ENCODE measurements at regions not wholly inside any gene's neighbourhood (a gene's known extent, or its start where the extent isn't known, plus 50 kb on each side); places are given as distances from the start of the nearest gene placed in this dataset.

- no peak overlapping the region for H3K4me3 ChIP-seq (ENCODE audit: low read depth, low read length)
- TF ChIP-seq, protein P1, sequence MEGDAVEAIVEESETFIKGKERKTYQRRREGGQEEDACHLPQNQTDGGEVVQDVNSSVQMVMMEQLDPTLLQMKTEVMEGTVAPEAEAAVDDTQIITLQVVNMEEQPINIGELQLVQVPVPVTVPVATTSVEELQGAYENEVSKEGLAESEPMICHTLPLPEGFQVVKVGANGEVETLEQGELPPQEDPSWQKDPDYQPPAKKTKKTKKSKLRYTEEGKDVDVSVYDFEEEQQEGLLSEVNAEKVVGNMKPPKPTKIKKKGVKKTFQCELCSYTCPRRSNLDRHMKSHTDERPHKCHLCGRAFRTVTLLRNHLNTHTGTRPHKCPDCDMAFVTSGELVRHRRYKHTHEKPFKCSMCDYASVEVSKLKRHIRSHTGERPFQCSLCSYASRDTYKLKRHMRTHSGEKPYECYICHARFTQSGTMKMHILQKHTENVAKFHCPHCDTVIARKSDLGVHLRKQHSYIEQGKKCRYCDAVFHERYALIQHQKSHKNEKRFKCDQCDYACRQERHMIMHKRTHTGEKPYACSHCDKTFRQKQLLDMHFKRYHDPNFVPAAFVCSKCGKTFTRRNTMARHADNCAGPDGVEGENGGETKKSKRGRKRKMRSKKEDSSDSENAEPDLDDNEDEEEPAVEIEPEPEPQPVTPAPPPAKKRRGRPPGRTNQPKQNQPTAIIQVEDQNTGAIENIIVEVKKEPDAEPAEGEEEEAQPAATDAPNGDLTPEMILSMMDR (IDR thresholded peaks at IDR 0.05; ENCODE audit: control insufficient read depth, extremely low read depth, insufficient read depth), result no peak
- DNase-seq (ENCODE audit: low read depth), result no peak
Measured at GRCh38 chr6:156402628-156403027, 374.6 kb upstream of the ARID1B start.

DNA sequence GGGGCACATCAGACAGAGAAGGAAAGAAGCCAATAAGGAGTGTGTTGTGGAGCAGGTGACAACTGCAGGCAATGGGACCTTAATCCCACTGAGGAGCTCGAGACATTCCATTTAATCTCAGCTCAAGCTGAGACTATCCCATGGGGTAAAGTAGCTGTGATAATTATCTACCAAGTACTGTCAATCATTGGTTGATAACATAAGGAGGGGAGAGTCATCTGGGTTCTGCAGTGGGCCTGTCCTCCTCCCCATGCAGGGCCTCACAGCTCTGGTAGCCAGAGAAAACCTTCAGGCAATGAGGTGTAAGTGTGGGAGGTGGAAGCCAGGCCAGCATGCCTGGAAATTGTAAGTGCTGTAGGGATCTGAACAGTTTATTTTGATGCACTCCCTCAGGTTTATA is 375.0 kb upstream of the ARID1B start:
- TF ChIP-seq, protein P1 (IDR thresholded peaks at IDR 0.05; ENCODE audit: control insufficient read depth, extremely low read depth, insufficient read depth), result no peak
- DNase-seq (ENCODE audit: low read depth), result no peak
- H3K4me3 ChIP-seq (ENCODE audit: low read depth, low read length), result no peak overlapping the region

GRCh38 chr6:156400487-156400886 is 376.7 kb upstream of the ARID1B start:
- TF ChIP-seq, protein P1 (IDR thresholded peaks at IDR 0.05; ENCODE audit: control insufficient read depth, extremely low read depth, insufficient read depth), result no peak
- no peak overlapping the region for H3K4me3 ChIP-seq (ENCODE audit: low read depth, low read length)
- no peak for DNase-seq (ENCODE audit: low read depth)

DNA sequence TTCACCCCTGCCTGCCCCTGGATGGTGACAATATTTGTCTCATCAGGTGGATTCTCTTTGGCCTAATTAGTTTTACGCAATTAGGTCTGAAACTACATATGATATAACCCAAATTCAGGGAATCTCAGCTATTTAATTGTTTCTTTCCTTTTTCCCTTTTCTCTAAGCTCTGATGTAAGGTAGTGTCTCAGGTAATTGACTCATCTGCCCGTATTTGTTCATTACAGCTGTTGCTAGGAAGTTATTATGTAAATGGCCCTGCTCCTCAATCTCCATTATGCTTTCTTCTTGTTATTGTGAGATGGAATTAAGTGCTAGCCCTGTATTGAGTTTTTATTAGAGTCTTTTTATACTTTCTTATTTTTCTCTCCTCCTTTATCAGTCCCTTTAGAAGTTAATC is 378.2 kb upstream of the ARID1B start:
- TF ChIP-seq, protein P1 (IDR thresholded peaks at IDR 0.05; ENCODE audit: control insufficient read depth, extremely low read depth, insufficient read depth), result no peak
- no peak for DNase-seq (ENCODE audit: low read depth)
- no peak overlapping the region for H3K4me3 ChIP-seq (ENCODE audit: low read depth, low read length)

GRCh38 chr6:156398371-156398770 is 378.8 kb upstream of the ARID1B start:
- DNase-seq (ENCODE audit: low read depth), result no peak
- TF ChIP-seq, protein P1 (IDR thresholded peaks at IDR 0.05; ENCODE audit: control insufficient read depth, extremely low read depth, insufficient read depth), result no peak
- H3K4me3 ChIP-seq (ENCODE audit: low read depth, low read length), result no peak overlapping the region

- TF ChIP-seq, protein P1 (IDR thresholded peaks at IDR 0.05; ENCODE audit: control insufficient read depth, extremely low read depth, insufficient read depth), result no peak
- no peak for DNase-seq (ENCODE audit: low read depth)
- H3K4me3 ChIP-seq (ENCODE audit: low read depth, low read length), result no peak overlapping the region
Measured at GRCh38 chr6:156396791-156397418, 380.3 kb upstream of the ARID1B start.

All from LNCaP clone FGC (cell line).